Activated CD8-positive, alpha-beta memory T cell treated with anti-CD3 and anti-CD28 coated beads, Interleukin-2, amount 50 U/mL, for 48 hours (primary cell): ENCODE measurements at regions not wholly inside any gene's neighbourhood (a gene's known extent, or its start where the extent isn't known, plus 50 kb on each side); places are given as distances from the start of the nearest gene placed in this dataset.

Experiments used
- DNase-seq: peaks from one replicate; pipeline ENCODE4 v3.0.0-alpha.2; 2020

DNA sequence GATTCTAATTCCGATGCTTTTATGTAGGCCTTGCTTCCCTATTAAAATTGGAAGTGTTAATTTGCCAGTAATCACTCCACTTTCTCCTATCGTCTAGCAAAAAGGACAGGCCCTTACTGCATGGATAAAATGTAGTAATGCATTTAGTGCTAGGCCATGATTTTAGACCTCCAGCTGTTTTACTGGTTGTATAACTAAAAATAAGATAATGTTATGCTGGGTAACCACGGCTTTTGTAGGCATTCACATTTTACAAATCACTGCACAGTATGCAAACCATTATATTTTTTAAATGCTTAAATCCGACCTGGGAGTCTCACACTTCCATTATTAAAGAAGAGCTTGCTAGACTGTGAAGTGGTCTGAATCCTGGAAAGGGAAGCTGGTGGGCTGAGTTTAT is 179.5 kb downstream of the TFAP2A start:
- DNase-seq = no peak

DNA sequence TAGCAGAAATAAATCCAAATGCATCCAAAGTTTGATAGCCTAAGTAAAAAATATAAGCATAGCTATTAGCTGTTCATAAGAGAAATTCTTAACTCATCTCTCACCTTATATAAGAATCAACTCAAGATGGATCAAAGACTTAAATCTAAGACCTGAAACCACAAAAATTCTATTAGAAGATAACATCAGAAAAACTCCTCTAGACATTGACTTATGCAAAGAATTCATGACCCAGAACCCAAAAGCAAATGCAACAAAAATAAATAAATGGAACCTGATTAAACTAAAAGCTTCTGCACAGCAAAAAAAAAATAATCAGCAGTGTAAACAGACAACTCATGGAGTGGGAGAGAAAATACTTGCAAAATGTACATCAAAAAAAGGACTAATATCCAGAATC is 184.3 kb downstream of the TFAP2A start:
- no peak for DNase-seq

DNA sequence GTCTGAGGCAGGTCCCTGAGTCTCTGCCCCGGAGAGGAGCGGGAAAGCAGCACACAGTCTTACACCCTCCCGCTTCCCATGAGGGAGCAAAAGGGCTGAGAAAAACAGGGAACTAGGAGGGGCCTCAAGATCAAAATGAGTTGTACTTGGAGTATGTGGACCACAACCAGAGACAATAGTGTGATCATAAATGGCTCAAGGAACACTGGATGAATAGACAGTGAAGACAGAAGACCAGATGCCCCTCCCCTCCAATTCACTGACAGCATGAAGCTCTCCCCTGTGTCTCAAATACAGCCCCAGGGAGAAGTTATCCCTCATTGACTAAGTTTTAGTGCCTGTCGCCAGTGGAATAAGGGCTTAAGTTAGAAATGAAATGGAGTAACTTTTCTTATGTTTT is 191.0 kb downstream of the TFAP2A start:
- no peak for DNase-seq

DNA sequence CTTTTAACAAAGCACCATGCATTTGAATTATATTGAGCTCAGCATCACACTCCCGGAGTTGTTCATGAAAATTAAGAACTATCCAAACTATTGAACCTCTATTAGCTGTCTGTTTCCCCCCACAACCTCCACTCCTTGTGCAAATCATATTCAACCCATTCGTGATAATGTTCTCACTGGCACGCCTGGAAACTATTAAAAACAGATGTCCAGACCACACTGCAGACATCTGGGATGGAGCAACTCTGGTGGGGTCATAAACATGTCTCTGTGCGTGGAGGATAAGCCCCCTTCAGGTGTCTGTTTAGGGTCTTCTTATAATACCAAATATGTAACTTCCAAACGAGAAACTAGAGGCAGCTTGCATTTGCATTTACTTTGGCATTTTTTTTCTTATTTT is 193.7 kb downstream of the TFAP2A start:
- DNase-seq = no peak

DNA sequence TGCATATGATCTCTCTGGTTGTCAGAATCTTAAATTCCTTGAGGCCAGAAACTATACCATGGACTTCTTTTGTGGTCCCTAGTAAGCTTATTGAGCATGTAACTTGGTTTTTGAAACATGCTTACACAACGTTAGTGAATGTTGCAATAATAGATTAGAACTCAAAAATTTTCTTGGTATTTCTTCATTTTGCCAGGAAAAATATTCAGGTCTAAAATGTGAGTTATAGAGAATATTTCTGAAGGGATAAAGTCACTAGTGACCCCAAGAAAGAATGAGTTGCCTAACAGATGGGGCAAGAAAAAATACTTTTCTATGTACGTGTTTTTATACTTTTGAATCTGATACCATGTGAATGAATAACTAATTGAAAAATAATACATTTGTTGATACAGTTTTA is 195.4 kb downstream of the TFAP2A start:
- no peak for DNase-seq

DNA sequence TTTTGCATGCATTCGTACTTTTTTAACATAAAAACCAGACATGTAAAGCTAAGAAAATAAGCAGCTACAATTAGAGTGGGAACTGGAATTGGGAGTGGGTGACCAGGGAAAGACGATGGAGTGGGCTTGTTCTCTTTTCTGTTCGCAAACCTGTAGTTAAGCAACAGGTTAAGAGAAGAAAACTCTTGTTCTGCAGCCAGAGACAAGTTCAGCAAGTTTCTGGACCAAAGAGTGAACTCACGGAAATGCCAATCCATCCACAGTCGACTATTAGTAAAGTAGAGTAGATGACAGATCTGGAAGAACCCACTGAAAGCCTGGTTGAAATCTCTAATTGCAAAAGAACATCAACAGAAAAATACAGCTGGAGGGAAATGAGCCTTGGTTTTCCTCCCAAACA is 197.8 kb downstream of the TFAP2A start:
- DNase-seq = no peak

DNA sequence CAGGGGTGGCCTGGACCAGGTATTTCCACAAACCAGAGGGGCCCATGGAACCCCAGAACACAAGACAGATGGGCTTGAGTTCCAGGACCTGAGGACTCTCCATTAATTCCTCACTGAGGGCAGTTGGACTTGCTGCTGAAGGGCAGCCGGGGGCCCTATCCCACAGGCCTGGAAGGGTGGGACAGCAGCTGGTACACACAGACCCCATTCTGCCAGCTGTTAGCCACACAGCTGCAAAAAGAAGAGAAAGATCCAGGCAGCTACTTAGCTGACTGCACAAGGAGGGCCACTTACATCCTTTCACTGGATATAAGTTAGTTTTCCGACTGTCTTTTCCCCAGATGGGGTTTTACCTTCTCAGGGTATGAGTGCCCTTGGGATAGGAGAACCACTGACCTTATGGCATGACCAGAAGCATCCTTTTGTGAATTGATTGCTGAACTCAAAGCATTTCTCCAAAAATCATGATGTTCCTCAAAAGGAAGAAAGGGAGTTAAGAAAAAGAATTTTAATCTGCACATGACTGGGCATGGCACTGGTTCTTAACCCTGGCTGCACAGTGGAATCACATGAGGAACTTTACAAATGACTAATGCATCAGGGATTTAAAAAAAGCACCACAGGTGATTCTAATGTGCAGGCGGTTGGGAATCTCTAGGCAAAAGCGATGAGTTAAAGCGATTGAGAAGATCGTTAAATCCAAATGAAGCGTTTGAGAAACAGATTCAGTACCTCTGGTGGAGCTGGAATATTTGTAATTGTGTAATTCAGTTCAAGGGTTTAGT is 199.4 kb downstream of the TFAP2A start:
- DNase-seq = no peak

DNA sequence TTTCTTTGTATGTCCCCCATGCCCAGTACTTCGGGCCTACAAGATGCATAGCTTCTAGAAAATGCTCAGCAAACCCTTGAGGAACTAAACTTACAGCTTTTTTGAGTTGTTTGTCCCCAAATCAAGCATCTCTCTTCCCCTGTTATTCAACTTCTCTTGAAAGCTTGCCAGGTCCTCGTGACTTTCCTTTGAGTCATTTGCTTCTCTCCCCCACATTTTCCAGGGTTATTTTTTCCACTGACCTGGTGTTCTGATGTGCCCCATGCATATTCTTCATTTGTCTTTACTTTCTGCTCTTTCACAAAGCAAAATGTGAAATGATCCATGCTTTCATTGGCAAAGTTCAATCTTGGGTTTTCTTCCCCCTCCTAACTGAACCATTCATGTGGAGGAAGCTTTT is 204.8 kb downstream of the TFAP2A start:
- DNase-seq = no peak

DNA sequence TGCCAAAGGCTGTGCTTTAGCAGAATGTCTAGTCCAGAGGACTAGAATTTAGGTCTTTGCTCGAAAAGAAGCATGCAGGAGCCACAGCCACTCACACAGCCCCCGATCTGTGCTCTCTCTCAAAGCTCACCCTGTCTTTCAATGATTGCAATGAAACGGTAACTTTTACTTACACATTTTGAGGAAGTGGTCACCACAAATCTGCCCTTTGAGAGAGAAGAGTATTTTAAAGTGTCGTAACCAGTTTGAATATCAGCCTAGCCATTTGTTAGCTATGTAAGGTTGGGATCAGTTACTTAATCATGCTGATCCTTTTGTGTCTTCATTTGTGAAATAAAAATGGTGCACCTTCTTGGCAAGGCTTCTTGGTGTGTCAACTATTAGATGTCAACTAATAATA is 209.0 kb downstream of the TFAP2A start:
- no peak for DNase-seq

DNA sequence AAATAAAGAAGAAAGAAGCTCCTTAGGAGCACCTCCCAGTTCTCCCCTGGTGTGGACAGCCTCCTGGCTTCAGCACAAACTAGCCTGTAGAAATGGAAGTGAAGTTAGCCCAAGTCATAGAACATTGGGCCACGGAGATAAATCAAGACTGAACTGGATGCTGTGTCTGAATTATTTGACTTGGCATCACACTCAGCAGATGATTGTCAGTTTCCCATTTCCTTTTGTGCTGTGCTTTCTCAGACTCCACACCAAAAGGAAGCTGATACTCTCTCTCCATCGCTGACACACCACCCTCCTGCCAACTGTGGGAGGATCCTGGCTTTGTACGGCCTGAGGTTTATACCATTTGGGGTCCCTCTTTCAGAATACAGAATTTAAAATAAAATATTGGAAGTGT is 209.8 kb downstream of the TFAP2A start:
- no peak for DNase-seq

DNA sequence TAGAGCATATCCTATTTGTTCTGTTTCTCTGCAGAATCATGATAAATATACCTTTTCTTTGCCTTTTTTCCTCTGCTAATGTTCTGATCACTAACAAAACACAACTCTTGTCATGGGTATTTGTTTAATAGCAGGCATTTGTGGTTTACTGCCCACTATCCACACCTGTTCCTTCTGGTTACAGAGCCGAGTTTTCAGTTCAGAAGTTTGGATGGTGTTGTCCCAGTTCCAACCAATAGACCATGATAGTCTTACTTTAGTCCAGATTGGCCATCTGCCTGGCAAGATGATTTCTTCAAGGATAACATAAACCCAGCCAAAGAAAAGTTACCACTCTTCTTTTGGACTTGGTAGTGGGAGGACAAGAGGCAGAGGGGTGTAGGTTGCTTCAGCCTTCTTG is 211.2 kb downstream of the TFAP2A start:
- no peak for DNase-seq

DNA sequence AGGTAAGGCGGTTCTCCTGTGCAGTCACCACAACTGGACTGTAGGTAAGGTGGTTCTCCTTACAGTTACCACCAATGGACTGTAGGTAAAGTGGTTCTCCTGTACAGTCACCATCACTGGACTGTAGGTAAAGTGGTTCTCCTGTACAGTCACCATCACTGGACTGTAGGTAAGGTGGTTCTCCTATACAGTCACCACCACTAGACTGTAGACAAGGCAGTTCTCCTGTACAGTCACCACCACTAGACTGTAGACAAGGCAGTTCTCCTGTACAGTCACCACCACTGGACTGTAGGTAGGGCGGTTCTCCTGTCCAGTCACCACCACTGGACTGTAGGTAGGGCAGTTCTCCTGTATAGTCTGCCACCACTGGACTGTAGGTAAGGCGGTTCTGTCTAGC is 212.3 kb downstream of the TFAP2A start:
- no peak for DNase-seq

DNA sequence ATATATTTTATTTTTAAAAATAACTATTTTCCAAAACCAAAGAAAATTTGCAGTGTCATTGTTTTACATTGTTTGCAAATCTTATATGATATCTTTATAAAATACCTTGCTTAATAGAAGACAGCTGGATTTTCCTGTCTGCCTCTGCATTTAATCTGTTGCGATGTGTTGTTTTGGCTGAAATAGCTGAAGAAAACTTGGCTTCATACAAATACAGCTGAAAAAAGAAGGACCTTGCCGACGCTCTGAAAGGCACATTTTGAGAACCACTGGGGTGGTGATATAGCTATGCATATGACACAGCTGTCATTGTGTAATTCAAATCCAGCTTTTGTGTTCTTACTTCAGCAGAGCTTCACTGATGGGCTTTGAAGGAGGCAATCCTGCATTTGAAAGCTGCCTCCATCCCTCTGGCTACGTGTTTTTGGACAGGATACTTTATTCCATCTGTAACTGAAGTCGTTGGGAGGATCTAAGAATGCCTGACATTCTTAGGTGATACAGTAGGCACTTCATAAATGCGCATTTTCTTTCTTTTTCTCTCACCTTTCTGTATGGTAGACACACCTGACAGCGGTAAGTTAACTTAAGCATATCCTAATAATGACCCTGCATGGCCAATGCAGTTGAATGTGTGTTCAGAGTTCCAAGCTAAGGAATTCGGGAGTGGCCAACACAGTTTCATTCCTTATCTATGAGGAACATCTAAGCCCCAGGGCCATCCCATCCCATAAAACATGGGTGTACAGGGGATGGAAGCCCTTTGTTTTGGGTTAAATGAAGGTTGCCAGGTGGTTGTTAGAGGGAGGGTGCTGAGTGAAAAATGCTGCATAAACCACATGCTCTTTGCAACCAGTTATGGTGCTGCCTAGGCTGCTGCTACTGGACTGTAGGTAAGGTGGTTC is 213.0 kb downstream of the TFAP2A start:
- no peak for DNase-seq

DNA sequence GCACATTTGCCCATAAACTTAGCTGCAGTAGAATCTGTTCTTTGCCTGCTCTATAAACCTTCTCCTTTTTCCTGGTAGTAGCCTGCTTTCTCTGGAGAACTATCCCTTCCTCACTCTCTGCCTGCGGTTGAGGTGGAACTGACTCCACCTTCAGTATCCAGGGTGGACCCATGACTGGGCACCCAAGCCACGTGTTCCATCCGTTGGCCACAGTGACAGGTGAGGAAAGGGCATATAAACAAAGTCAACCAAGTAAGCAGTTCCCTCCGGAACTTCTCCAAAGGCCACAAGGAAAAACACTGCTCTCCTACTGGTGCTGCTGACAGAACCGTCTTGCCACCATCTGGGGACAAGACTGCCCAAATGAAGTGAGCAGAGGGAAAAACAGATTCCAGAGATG is 218.8 kb downstream of the TFAP2A start:
- DNase-seq = no peak

DNA sequence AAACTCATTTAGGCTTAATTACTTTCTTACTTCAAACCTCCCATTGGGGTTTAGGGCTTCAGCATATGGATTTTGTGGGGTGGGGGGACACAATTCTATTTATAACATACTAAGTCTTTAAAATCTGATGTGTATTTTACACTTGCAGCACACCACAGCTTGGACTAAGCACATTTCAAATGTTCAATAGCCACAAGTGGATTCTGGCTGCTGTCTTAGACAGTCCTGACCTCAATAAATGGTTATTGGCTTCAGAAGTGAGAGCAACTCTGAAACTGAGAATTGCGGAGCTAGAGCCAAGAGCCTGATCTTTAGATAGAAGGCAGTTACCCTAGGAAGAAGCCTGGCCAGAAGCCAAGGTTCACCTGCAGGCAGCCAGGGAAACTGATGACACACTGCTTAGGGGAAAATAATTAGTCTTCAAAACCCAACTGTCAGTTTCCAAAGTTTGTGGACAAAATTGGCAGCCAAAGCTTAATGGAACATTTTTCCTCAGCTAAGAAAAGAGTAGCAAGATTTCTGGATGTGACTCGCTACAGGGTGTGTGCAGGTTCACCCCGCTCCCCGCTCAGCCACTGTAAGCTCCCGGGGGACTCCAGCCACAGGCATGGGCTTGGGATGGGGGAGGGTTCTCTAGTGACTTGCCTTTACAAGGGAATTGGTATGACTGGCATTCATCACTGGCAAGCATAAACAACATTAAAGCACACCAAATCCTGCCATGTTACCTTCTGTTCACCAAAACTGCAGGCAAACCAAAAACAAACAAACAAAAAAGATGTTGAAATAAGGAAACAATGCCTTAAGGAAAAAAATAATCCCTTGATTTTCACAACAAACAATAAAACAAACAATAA is 219.8 kb downstream of the TFAP2A start:
- DNase-seq = no peak

DNA sequence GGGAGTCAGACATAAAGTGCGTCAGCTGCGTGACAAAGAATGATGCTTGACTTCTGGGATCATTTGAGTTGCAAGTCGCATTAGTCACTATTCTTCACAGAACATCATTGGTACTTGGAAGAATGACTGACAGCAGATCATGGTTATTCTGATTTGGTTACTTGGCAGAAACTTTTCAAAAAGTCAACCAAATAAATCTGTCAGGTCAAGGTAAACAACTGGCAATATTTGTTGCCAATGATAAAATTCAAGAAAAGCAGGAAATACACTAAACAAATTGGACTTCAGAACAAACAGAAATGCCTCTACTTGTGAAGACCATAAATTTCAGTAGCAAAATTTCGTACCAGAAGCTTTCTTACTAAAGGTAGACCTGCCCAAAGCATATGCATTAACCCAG is 221.6 kb downstream of the TFAP2A start:
- DNase-seq = no peak

DNA sequence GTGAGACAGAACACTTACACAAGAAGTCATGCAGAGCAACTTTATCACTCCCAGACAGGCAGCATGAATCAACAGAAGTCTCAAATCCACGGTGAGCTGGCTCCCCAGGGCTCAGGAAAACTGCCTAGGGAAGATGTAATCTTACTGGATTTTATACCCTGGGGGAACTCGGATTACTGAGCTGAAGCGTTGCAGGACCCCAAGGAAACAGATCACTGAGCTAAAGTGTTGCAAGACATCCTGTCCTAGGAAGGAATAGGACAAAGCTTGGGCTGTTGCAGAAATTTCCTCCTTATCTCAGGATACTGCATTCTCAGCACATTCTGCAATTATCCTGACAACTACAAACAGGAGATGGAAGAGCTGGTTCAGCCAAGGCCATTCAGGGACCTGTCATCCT is 224.8 kb downstream of the TFAP2A start:
- DNase-seq = no peak

DNA sequence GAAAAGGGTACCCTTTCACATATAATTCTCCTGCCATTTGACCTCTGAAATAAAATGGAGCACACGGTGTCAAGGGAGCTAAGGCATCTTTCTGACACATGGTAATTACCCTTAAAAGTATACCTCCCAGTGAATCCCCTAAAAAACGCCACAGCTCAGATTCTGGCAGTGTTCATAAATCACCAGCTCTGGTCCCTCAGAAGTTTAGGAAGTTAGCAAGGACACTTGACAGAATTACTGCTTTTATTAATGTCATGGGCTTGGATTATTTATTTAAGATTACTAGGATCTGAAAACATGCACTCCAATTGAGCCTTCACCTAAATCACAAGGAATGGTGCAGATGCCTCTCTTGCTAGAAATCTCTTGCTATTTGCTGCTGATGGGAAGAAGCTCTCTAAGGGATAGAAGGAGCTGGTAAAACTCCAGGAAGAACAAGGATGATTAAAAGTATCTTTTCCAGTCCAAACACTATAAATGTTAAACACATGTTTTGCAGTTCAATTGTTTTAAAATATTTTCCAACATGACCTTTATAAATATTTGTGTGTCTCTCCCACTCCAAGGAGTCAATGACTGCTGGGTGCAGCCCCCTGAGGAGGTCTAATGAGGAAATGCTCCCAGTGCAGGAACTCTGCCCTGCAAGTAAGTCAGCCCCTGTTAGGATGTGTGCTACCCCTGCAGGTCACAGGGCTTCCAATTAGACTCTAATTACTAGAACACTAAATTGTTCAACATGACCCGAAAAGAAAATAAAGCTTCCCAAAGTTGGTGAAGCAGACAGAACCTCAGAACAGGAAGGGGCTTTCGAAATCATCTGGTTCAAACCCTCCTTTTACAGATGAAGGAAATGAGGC is 230.3 kb downstream of the TFAP2A start:
- no peak for DNase-seq

DNA sequence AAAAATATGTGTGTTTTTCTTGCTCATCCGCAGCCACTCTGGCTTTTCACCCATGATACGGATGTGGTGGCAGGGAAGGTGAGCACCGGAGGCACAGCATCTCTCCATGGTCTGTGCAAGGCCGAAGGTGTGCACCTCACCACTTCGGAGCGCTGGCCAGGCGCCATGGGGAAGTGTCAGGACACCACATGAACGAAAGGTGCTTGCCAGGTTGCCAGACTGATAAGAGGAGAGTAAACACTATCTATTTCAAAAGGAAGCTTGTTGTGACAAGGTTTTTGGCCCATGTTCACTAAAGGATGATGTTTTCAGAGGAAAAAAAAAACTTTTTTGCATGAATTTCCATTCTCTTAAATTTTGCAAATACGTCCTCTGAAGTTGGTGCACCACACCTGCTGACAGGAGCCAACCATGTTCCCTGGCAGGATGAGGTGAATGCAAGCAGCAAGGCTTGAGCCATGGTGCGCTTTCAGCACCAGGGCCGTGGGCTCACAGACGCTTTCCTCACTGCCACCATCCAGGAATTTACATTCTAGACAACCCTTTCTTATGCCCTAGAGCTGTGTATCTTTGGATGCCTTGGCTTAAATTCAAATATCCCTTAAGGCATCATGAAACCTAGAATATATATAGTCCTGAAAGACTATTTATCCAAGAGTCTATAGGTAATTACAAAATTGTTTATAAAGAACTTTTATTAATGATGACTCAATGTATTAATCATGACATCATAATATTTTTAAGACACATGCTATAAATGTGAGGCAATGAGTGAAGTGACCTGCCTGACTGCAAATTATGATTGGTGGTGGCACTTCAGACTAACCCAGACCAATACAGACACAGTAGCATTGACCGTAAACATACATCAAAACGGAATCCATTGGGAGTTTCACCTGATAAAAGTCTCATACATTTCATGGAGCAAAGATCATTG is 234.5 kb downstream of the TFAP2A start:
- DNase-seq = no peak

DNA sequence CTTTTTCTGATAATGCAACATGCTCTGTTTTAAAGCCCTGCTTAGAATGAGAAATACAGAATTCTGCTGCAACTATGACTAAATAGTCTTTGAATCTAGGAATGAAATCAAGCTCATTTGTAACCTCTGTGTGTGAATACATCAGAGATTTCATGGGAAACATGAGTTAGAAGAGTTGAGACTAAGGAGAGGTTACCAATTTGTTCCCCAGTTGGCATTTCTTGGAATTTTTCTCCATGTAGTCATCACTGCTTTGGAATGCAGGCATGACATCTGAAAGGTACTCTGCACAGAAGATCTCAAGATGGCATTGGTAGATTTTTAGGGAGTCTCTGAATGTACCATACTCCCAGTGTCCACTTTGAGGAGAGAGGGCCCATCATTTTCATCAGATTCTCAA is 237.2 kb downstream of the TFAP2A start:
- no peak for DNase-seq

DNA sequence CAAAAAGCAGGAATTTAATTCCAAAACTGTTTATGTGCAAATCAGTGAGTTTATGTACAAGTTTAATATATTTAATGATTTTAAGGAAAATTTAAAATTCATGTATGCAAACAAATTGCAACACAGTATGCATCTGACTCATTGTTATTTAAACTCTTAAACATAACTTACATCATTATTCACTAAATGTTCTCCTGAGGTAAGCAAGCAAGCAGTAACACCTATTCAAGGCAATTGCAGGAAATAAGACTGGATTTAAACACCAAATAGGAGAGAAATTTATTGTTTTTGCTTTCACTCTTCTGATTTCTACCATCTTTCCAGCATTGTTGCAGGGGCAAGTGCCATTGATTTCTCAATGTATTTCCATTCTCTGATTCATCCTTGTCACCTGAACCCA is 239.5 kb downstream of the TFAP2A start:
- no peak for DNase-seq
